ENCODE measurements at regions not wholly inside any gene's neighbourhood (a gene's known extent, or its start where the extent isn't known, plus 50 kb on each side); places are given as distances from the start of the nearest gene placed in this dataset.

DNA sequence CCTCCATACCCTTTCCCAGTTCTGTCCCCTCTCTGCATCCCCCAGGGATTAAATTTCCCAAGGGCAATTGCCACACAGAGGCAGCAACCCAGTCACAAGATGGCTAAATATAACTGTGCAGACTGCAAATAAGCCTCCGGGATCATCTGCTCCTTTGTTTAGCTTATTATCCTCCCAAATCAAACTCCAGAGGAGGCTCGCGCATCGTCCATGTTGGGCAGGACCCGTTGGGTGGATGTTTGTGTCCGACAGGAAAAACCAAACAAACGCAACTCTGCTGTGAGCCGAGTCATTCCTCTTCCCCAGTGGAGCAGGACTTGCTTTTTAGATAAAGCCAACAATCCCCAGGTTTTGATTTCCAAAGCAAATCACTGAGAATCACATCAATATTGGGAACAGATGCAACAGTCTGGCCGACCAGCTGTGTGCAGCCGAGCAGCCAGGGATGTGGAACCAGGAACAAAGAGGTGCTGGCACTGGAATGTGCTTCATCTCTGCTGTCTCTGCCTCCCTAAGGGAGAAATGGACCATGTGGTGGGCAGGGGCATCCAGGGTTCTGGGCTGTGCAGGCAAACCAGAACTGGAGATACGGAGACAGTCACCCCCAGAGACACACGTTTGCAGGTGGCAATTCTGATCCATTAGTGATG is 89.8 kb downstream of the PTTG1 start:
- DNase-seq: no peak
